ENCODE measurements at regions not wholly inside any gene's neighbourhood (a gene's known extent, or its start where the extent isn't known, plus 50 kb on each side); places are given as distances from the start of the nearest gene placed in this dataset.
"Not testable (repeated sequence)": the region's sequence is repeated elsewhere in the genome, so short reads cannot be mapped to it uniquely, and the experiment has no call there.

DNA sequence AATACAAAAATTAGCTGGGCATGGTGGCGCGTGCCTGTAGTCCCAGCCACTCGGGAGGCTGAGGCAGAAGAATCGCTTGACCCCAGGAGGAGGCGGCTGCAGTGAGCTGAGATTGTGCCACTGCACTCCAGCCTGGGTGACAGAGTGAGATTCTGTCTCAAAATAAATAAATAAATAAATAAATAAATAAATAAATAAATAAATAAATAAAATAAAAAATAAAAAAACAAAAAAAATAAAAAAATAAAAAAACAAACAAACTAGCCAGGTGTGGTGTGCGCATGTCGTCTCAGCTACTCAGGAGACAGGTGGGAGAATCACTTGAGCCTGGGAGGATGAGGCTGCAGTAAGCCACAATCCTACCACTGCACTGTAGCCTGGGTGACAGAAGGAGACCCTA is 175.4 kb downstream of the C9orf152 start:
- TF ChIP-seq KDM5A (IDR thresholded peaks at IDR 0.05); POLR2A (IDR thresholded peaks at IDR 0.05; ENCODE audit: low read length); ESRRA (IDR thresholded peaks at IDR 0.05; ENCODE audit: borderline replicate concordance, low read length): not testable (repeated sequence)
- TF ChIP-seq, protein P1, sequence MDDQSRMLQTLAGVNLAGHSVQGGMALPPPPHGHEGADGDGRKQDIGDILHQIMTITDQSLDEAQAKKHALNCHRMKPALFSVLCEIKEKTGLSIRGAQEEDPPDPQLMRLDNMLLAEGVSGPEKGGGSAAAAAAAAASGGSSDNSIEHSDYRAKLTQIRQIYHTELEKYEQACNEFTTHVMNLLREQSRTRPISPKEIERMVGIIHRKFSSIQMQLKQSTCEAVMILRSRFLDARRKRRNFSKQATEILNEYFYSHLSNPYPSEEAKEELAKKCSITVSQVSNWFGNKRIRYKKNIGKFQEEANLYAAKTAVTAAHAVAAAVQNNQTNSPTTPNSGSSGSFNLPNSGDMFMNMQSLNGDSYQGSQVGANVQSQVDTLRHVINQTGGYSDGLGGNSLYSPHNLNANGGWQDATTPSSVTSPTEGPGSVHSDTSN (IDR thresholded peaks at IDR 0.05), result not testable (repeated sequence)
- TF ChIP-seq, protein P2, sequence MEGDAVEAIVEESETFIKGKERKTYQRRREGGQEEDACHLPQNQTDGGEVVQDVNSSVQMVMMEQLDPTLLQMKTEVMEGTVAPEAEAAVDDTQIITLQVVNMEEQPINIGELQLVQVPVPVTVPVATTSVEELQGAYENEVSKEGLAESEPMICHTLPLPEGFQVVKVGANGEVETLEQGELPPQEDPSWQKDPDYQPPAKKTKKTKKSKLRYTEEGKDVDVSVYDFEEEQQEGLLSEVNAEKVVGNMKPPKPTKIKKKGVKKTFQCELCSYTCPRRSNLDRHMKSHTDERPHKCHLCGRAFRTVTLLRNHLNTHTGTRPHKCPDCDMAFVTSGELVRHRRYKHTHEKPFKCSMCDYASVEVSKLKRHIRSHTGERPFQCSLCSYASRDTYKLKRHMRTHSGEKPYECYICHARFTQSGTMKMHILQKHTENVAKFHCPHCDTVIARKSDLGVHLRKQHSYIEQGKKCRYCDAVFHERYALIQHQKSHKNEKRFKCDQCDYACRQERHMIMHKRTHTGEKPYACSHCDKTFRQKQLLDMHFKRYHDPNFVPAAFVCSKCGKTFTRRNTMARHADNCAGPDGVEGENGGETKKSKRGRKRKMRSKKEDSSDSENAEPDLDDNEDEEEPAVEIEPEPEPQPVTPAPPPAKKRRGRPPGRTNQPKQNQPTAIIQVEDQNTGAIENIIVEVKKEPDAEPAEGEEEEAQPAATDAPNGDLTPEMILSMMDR (IDR thresholded peaks at IDR 0.05), result not testable (repeated sequence)

All from A549 (cell line).